Amniotic epithelial cell (primary cell): ENCODE measurements at regions not wholly inside any gene's neighbourhood (a gene's known extent, or its start where the extent isn't known, plus 50 kb on each side); places are given as distances from the start of the nearest gene placed in this dataset.

ENCODE experiments used
- DNase-seq: peaks from one replicate; pipeline ENCODE4 v3.0.0-alpha.2; 2010; ENCODE audit warnings: low read depth

DNA sequence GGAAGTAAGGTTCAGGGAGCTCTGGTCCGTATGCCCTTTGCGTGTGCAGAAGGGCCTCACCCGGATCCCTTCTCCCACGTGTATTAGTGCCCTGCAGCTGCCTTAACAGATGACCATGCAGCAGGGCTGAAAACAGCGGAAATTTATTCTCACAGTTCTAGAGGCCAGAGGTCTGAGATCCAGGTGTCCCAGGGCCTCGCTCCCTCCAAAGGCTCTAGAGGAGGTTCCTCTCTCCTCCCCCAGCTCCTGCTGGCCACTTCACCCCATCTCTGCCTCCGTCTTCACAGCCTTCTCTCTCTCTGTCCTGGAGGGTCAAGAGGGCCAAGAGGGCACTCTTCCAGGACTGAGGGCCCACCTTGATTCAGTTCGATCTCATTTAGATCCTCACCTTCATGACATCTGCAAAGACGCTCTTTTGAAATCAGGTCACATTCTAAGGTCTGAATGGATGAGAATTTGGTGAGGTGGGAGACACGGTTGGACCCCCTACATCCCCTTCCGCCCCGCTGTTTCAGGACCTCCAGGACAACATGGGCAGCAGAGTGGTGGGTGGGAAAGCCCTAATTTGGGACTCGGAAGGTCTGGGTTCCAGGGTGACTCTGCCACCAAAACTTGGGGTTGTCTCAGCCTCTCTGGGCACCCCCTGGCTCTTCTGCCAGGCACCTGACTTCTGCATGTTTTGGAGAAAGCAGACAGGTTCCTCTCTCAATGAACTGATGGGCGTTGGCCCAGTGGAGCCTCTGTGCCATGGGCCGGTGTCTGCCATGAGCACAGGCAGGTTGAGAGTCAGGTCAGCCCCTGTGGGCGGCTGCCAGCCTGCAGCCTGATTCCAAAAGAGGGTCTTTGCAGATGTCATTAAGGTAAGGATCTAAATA is 361.2 kb downstream of the SEC14L1 start:
- DNase-seq, result no peak

DNA sequence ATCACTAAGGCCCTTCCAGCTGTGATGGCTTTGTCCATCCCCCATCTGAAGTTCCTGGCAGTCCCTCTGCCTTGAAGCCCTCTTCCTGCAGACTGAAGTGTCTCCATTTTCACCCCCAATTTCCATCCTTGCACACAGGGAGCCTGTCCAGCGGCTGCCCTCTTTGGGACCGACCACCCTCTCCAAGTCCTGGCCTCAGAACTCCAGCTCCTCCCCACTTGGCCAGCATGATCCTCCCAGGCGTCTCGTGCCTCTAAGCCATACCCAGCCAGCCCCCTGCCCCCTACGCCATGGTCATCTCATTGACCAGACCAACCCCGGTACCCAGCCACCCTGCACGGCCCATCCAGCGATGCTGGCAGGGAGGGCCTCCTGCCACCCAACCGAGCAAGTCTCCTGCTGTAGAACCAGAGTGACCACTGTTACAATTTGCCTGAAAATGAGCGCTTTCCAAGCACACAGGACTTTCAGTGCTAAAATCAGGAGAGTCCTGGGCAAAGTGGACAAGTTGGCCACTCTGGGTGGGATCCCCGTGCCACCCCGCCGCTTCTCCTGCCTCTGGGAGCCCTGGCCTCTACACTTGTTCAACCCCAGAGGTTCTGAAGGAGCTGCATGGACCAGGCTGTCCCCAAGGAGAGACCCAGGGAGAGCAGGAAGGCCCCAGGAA is 362.0 kb downstream of the SEC14L1 start:
- DNase-seq, result no peak

DNA sequence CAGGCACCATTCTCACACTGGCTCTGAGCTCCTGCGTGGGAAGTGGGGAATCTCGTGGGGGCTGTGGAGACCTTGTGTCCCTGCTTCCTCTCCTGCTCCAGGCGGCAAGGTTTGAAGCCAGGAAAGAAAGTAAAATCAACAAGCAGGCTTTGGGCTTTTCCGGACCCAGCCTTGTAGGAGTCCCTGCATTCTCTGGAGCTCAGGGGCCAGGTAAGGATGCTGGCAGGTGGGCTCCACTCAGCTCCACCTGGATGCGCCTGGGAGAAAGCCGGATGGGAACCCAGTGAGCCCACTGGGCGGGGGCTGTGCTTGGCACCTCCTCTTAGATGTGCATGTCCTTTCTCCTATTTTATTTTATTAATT is 362.5 kb downstream of the SEC14L1 start:
- DNase-seq, result no peak

DNA sequence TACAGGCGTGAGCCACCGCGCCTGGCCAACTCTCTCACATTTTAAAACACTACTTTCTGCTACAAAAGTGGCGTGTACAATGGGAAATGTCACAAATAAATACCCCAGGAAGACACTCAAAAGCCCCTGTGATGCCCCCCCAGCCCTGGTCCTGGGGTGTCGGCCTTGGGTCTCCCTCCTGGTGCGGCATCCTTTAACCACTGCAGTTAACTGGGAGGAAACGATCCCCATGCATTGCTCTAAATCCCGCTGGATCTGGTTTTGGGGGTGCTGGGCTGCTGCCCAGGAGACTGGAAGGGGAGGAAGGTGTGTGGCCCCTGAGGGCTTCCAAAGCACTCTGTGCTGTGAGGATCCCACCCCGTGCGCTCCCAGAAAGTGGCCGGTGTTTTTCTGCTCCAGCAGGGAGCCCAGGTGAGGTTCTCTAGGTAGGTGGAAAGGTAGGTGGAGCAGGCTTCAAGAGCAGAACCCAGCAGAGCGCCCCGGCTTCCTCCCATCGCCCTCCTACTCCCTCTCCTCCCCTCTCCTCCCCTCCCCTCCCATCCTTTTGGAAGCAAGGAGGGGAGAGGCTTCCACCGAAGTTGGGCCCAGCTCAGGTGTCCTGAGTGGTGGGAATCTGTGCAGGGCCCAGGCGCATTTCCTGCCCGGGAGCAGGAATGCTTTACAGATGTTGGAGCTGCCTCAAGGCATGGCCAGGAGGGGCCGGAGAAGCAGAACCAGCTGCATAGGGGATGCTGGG is 363.3 kb downstream of the SEC14L1 start:
- no peak for DNase-seq

DNA sequence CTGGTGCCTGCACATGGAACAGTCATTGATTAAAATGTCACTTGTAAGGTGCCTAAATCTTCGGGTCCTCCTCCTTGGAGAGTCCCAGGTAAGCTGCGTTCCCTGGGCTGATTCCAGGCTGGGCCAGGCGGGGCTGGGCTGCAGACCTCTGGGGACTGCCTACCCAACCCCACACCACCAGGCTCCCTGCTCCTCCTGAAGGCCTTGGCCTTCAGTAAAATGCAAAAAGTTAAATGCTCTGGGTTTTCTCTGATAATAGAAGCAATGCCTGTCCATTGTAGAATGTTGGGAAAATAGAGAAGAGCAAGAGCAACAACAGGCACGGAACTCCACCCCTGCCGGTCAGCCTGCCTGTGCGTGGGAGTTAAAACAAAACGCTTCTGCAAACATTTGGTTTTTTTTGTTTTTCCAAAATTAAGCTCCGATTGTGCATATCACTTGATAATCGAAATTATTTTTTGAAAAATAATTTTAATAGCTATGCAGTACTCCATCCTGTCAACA is 363.9 kb downstream of the SEC14L1 start:
- no peak for DNase-seq

DNA sequence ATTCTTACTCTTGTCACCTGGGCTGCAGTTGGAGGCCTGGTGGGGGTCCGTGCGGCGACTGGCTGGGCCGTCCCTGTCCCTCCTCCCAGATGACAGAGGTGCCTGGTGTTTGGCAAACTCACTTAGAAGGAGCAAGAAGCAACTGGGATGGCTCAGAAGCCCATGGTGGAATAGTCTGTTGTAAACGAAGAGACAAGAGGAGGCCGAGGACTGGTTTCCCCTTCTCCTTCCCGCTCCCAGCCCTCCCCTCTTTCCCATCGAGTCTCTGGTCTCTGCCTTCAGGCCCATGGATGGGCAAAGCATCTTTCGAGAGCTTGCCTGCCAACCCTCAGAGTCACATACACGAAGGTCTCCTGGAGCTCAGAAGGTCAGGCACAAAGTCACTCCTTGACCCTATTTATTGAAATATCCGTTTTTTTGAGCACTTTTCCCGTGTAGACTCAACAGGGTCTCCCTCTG is 364.4 kb downstream of the SEC14L1 start:
- DNase-seq, result no peak

DNA sequence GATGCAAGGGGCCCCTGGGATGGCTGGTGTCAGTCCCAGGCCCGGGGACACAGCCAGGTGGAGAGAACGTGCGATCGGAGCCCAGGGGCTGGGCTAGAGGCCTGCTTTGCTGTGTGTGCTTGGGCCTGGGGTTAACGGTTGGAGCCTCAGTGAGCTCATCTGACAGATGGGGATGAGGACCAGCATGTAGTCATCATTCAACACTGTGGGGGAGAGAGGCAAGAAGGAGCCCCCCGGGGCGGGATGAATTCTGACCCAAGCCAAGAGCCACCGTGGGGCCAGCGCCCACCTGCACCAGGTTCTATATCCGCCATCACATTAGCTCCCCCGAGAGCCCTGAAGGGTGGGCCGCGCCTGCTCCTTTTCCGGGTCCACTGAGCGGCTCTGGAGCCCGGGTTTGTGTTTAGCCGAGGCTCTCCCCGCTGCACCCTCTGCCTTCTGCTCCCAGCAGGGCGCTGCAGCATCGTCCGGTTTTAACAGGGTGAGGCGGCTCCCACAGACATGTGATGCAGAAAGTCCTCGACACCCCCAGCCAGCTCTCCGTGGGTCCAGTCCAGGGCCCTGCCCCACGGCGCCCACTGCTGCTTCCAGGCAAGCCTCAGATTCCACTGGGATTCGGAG is 365.7 kb downstream of the SEC14L1 start:
- no peak for DNase-seq

DNA sequence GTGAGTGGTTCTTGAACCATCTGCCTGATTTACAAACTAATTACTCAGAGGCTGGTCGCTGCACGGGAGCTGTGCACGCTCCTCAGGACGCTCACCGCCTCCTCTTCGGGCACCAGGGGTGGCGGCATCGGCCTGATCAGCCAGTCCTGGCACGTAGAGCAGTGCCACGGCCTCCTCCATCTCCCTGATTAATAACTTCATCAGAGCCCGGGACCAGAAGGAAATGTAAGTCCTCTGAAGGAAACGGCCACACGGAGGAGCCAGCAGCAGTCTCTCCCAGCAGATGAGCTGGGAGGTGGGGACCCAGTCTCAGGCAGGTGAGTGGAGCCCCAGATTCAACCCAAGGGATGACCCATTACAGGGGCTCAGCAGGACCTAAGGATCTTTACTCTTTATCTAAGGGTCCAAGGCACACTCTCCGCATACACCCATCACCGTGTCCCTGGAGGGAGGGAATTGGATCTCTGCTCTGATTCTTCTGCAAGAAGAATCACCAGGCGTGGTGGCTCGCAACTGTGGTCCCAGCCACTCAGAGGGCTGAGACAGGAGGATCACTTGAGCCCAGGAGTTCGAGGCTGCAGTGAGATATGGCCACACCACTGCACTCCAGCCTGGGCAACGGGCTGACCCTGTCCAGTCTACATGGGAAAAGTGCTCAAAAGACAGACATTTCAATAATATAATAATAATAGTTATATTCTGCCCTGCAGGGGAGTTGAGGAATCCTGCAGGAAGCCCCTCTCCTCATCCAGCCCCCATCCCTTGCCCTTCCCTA is 366.5 kb downstream of the SEC14L1 start:
- DNase-seq, result no peak

DNA sequence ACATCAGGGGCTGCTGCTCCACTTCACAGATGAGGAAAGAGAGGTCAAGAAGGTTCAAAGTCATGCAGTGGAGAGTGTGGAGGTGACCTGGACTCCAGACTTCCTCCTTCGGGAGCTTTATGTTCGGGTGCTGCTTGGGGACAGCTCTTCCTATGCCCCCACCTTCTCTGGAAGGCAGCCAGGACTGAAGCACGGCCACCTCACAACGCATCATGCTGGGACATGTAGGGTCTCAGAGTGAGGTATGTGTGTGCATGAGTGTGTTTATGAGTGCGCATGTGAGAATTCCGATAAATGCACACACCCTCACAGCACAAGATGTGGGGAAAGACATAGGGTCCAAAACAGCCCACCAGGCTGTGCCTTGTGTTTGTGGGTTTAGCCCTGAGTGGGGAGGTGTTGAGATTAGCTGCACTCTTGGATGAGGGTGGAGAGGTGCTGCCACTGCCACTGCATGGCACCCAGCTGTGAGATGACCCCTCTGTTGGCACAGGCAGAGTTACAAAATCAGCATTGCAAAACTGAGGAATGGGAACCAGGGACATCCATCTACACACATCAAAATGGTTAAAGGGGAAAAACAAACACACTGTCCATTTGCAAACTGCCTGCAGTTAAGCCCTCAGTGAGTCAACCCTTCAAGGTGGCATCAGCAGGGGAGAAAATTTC is 367.4 kb downstream of the SEC14L1 start:
- DNase-seq, result peak; percentile 88

DNA sequence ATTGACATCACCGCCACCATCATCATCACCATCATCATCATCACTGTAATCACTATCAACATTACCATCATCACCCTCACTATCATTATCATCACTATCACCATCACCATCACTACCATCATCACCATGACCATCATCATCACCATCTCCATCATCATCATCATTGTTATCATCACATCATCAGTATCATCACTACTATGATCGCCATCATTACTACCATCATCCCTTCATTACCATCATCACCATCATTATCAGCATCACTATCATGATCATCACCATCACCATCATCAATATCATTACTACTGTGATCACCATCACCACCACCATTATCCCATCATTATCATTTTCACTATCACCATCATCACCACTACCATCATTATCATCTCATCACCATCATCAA is 368.3 kb downstream of the SEC14L1 start:
- no peak for DNase-seq

DNA sequence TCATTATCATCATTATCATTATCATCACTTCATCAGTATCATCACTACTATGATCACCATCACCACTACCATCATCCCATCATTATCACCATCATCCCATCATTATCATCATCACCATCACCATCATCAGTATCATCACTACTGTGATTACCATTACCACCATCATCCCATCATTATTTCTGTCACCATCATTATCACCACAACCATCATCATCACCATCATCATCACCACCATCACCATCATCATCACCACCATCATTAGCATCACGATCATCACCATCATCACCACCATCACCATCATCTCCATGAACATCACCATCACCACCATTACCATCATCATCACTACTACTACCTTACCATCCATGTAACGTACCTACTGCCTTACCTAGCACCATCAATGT is 368.8 kb downstream of the SEC14L1 start:
- no peak for DNase-seq

DNA sequence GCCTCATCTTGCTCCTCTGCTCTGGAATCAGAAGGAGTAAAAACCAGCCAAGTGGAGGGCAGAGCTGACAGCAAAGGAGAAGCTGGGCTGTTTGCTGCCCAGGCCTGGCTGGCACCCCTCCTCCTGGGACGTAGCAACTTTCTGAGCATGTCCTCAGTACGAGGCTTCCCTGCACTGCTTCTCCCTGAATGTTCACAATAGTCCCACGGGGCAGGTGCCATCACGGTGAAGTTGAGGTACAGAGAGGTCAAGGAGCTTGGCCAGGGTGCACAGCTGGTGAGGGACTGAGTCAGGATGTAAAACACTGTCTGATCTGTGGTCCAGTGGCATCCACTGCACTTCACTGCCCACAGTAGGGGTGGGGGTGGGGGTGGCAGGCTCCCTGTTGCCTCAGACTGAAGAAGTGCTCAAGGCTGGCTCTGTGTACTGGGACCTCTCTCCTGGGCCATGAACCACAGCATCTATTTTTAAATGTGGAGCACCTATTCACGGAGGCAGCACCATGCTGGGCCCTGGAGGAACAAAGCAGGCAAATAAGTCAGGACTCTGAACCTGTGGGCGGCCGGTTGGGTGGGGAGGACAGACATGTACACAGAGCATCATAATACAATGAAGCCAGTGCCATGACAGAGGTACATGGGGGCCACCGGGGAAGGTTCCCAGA is 369.5 kb downstream of the SEC14L1 start:
- no peak for DNase-seq

DNA sequence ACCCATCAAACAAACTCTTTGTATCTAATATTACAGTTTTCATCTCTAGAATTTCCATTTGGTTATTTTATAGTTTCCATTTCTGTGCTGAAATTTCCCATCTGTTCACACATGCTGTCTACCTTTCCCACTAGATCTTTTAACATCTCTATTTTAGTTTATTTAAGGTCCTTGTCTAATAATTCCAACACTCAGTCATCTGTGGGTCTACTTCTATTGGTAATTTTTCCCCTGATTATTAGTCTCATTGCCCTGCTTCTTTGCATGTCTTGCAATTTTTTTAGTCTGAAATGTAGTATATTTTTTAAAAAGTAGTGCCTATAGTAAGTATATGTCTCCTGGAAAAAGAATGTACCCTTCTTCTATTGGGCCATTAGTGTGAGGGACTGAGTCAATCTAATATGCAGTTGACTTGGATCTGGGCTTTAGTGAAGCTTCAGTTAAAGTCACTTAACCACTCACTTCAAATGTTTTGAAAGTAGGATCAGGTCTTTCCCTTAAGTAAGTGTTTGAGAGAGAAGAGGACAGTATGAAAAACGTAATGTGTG is 370.8 kb downstream of the SEC14L1 start:
- DNase-seq, result no peak

DNA sequence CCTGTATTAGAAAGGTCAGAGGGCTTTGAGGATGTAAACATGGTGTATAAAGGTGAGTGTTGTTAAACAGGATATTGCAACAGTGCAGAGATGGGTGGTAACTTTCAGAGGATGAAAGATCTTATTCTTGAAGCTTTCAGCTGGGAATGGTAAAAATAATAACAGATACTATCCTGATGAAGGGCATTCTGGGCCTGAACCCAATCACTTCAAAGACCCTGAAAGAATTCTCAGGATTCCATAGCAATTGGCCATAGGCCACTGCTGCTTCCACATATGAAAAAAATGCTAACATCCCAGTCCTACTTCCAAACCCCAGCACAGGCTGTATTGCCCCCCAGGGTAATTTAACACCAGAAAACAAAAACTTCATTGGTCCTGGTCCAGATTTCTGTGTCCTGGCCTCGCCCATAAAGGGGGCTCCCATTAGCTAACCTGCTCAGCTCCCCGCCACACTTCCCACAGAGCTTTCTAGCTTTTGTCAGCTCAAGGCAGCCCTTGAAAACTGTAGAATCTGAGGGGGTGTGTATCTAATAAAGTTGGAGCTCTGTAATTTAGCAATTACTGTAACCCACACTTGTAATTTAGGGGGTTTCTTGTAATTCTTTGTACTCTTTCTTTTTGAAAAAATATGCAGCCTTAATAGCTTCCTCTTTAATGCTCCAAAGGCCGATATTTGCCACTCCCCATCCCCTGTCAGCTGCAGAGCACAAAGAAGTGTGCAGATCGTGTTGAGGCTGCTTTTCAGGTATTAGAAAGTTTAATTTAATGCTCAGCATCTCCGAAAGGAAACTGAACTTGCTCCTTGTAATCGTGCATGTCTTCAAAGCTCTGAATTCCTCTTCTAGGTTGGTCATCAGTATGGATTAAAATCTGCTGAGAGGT is 371.5 kb downstream of the SEC14L1 start:
- no peak for DNase-seq

DNA sequence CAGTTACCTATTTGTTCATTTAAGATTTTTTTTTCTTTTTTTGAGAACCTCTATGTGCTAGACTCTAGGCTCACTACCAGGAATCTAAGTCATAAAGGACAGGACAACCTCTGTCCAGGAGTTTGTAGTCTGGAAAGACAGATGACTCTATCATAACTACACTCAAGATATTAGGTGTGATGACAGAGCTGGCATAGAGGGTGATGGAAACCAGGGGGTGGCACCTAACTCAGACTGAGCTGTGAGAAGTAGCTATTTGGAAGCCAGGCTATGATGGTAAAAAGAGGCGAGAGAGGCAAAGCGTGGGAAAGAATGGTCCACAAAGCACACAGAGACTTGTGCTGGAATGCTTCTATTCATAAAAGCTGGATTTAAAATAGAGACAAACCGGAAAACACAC is 372.3 kb downstream of the SEC14L1 start:
- DNase-seq, result no peak

DNA sequence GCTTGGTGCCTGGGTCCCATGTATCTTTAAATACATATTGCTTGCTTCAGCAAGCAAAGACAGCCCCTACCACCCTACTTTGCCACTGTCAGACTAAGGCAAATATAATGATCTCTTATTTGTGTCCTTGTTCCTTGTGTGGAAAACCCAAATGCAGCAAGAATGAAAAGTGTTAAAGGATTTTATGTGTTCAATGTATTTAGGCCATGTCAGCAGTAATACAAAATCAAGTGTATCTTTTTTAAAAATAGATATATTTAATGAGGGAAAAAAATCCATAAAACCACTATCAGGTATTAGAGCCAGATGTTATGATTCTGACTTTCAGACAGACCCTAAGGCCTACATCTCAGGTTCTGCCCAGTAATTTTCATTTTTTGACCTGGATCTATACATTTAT is 374.5 kb downstream of the SEC14L1 start:
- DNase-seq, result no peak

DNA sequence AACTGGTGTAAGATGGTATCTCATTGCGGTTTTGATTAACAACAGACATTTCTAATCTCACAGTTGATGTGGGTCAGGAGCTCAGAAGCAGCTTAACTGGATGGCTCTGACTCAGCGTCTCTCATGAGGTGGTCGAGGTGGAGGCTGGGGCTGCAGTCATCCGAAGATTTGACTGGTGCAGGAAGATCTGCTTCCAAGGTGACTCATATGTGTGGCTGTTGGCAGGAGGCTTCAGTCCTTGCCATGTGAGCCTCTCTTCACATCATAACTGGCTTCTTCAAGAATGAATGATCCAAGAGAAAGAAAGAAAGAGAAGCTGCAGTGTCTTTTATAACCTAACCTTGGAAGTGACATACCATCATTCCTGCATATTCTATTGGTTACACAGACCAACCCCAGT is 376.1 kb downstream of the SEC14L1 start:
- peak; percentile 88 for DNase-seq

DNA sequence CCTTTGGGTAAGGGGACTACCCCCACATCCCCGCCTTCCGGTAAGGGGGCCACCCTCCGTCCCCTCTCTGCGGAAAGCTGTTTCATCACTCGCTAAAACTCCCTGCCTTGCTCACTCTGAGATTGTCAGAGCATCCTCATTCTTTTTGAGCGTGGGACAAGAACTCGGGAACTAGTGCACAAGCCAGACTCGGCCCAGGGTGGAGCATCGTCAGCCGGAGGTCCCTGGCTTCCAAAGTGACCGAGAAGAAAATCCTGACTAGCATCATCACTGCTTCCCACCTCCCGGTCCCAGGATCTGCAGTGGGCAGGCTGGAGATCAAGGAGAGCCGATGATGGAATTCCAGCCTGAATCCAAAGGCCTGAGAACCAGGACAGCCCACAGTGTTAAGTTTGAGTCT is 380.3 kb downstream of the SEC14L1 start:
- no peak for DNase-seq

DNA sequence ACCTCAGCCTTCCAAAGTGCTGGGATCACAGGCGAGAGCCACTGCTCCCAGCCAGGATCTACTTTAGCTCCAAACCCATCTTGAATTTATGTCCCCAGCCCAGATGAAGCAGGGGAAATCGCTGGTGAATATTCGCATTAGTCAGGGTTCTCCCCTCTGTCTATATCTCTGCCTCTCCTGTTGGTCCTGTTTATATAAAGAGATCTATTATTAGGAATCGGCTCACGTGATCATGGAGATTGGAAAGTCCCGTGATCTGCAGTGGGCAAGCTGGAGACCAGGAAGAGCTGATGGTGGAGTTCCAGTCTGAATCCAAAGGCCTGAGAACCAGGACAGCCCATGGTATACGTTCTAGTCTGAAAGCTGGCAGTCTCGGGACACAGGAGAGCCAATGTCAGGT is 382.8 kb downstream of the SEC14L1 start:
- no peak for DNase-seq
